Loucy (cell line): ENCODE measurements at regions not wholly inside any gene's neighbourhood (a gene's known extent, or its start where the extent isn't known, plus 50 kb on each side); places are given as distances from the start of the nearest gene placed in this dataset.

Experiments used
- EZH2phosphoT487 ChIP-seq: fragments of 200-600 bp; IDR thresholded peaks from 2 replicates; pipeline ENCODE4 v1.6.1; 2018; ENCODE audit warnings: antibody characterized with exemption, mild to moderate bottlenecking, moderate library complexity, borderline replicate concordance
- TF ChIP-seq, protein P1 (sequence below): fragments of 200-600 bp; sonication (generic); conservative IDR thresholded peaks from 2 replicates; pipeline ENCODE4 v1.5.1; 2014; ENCODE audit warnings: mild to moderate bottlenecking, antibody characterized with exemption, low read length

DNA sequence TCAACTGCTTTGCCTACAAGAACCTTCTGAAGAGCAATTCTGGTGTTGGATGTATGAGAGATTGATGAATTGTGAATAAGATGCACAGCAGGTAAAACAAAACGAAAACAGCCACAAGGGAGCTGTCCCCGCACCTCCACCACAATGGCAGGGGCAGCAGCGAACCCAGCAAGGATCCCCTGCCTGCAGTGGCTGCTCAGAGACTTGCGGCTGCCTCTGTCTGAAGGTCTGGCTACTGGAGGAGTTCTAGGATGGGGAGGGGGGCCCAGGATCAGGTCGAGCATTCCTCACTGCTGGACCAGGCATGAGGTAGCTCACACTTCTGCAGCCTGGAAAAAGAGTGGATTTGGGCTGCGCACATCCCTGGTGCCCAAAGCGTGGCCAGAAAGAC lies 523.5 kb downstream of the CDH26 start:
- TF ChIP-seq, protein P1, sequence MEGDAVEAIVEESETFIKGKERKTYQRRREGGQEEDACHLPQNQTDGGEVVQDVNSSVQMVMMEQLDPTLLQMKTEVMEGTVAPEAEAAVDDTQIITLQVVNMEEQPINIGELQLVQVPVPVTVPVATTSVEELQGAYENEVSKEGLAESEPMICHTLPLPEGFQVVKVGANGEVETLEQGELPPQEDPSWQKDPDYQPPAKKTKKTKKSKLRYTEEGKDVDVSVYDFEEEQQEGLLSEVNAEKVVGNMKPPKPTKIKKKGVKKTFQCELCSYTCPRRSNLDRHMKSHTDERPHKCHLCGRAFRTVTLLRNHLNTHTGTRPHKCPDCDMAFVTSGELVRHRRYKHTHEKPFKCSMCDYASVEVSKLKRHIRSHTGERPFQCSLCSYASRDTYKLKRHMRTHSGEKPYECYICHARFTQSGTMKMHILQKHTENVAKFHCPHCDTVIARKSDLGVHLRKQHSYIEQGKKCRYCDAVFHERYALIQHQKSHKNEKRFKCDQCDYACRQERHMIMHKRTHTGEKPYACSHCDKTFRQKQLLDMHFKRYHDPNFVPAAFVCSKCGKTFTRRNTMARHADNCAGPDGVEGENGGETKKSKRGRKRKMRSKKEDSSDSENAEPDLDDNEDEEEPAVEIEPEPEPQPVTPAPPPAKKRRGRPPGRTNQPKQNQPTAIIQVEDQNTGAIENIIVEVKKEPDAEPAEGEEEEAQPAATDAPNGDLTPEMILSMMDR = no peak
- TF ChIP-seq EZH2phosphoT487 = no peak
